ENCODE measurements at regions not wholly inside any gene's neighbourhood (a gene's known extent, or its start where the extent isn't known, plus 50 kb on each side); places are given as distances from the start of the nearest gene placed in this dataset.
A peak's percentile ranks its signal among the peaks of the same experiment; 100 is the strongest.

GRCh38 chr4:1475277-1476139 is 69.3 kb upstream of the NKX1-1 start:
- H3K36me3 Mint-ChIP-seq (ENCODE audit: unreplicated experiment) = peaks cover 11% of the 10 kb centered on the region
- DNase-seq = no peak
- H3K4me1 Mint-ChIP-seq (ENCODE audit: low read depth, unreplicated experiment) = no peaks in the 10 kb centered on the region
- TF ChIP-seq, protein P1, sequence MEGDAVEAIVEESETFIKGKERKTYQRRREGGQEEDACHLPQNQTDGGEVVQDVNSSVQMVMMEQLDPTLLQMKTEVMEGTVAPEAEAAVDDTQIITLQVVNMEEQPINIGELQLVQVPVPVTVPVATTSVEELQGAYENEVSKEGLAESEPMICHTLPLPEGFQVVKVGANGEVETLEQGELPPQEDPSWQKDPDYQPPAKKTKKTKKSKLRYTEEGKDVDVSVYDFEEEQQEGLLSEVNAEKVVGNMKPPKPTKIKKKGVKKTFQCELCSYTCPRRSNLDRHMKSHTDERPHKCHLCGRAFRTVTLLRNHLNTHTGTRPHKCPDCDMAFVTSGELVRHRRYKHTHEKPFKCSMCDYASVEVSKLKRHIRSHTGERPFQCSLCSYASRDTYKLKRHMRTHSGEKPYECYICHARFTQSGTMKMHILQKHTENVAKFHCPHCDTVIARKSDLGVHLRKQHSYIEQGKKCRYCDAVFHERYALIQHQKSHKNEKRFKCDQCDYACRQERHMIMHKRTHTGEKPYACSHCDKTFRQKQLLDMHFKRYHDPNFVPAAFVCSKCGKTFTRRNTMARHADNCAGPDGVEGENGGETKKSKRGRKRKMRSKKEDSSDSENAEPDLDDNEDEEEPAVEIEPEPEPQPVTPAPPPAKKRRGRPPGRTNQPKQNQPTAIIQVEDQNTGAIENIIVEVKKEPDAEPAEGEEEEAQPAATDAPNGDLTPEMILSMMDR (IDR thresholded peaks at IDR 0.05; ENCODE audit: partially characterized antibody, unreplicated experiment) = no peak
- H3K4me3 Mint-ChIP-seq (ENCODE audit: unreplicated experiment) = no peak overlapping the region
- no peaks in the 10 kb centered on the region for H3K9me3 Mint-ChIP-seq (ENCODE audit: unreplicated experiment)
- no peak overlapping the region for H3K27ac Mint-ChIP-seq (ENCODE audit: unreplicated experiment)
- peaks cover 2% of the 10 kb centered on the region for H3K27me3 Mint-ChIP-seq (ENCODE audit: unreplicated experiment)

DNA sequence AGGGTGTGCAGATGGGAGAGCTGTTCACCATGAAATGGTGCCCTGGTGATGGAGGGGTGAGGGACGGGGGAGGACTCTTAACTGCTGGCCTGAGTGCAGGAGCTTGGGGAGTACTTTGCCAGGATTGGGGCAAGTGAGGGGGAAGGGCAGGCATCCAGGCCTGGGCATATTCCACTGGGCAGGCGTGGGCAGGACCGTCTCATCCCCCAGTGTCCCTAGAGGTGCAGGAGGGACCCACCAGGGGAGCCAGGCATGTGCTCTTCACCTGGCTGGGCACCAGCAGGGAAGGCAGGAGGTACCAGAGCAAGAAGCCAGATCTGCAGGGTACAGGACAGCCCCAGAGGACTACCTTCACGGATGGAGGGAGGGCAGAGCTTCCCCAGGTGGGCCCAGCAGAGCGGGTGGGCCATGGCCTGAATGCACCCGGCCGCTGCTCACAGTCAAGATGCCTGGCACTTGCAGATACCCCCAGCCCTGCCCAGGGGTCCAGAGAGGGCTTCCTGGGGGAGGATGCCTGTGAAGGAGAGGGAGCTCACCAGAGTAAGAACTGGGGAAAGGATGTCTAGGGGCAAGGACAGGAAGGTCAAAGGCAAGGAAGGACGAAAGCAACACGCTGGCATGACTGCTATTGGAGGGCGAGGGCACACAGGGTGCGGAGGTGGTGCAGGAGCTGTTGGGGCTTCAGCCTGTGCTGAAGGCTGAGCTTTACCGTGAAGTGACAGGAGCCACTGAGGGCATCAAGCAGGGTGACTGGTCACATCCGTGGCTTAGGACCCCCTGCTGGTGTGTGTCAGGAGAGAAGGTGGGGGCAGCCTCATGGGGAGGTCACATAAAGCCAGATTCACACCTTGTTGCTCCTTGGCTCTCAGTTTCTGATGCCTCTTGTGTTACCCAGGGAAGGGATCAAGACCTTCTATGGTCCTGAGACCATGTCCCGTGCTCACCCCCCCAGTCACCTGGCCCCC is 68.2 kb upstream of the NKX1-1 start:
- peaks cover 2% of the 10 kb centered on the region for H3K27me3 Mint-ChIP-seq (ENCODE audit: unreplicated experiment)
- no peaks in the 10 kb centered on the region for H3K9me3 Mint-ChIP-seq (ENCODE audit: unreplicated experiment)
- no peaks in the 10 kb centered on the region for H3K4me1 Mint-ChIP-seq (ENCODE audit: low read depth, unreplicated experiment)
- no peak overlapping the region for H3K27ac Mint-ChIP-seq (ENCODE audit: unreplicated experiment)
- H3K36me3 Mint-ChIP-seq (ENCODE audit: unreplicated experiment) = peaks cover 8% of the 10 kb centered on the region
- TF ChIP-seq, protein P1 (IDR thresholded peaks at IDR 0.05; ENCODE audit: partially characterized antibody, unreplicated experiment) = no peak
- DNase-seq = peak; percentile 10
- H3K4me3 Mint-ChIP-seq (ENCODE audit: unreplicated experiment) = no peak overlapping the region

- TF ChIP-seq, protein P1 (IDR thresholded peaks at IDR 0.05; ENCODE audit: partially characterized antibody, unreplicated experiment) = no peak
- Mint-ChIP-seq H3K27ac (ENCODE audit: unreplicated experiment) (no peak overlapping the region), H3K4me3 (ENCODE audit: unreplicated experiment) (no peak overlapping the region), H3K9me3 (ENCODE audit: unreplicated experiment) (no peaks in the 10 kb centered on the region), H3K4me1 (ENCODE audit: low read depth, unreplicated experiment) (no peaks in the 10 kb centered on the region), H3K36me3 (ENCODE audit: unreplicated experiment) (peaks cover 7% of the 10 kb centered on the region), H3K27me3 (ENCODE audit: unreplicated experiment) (peaks cover 5% of the 10 kb centered on the region)
- DNase-seq = peak; percentile 7
These were observed 67.5 kb upstream of the NKX1-1 start for GRCh38 chr4:1473718-1474117.

GRCh38 chr4:1472911-1473518 is 66.8 kb upstream of the NKX1-1 start:
- DNase-seq = peak; percentile 18
- TF ChIP-seq, protein P1 (IDR thresholded peaks at IDR 0.05; ENCODE audit: partially characterized antibody, unreplicated experiment) = no peak
- peaks cover 4% of the 10 kb centered on the region for H3K9me3 Mint-ChIP-seq (ENCODE audit: unreplicated experiment)
- H3K4me1 Mint-ChIP-seq (ENCODE audit: low read depth, unreplicated experiment) = no peaks in the 10 kb centered on the region
- H3K27ac Mint-ChIP-seq (ENCODE audit: unreplicated experiment) = no peak overlapping the region
- no peak overlapping the region for H3K4me3 Mint-ChIP-seq (ENCODE audit: unreplicated experiment)
- peaks cover 12% of the 10 kb centered on the region for H3K36me3 Mint-ChIP-seq (ENCODE audit: unreplicated experiment)
- peaks cover 8% of the 10 kb centered on the region for H3K27me3 Mint-ChIP-seq (ENCODE audit: unreplicated experiment)
